HL-60 (cell line): ENCODE measurements at regions not wholly inside any gene's neighbourhood (a gene's known extent, or its start where the extent isn't known, plus 50 kb on each side); places are given as distances from the start of the nearest gene placed in this dataset.

ENCODE experiments used
- CTCF ChIP-seq: IDR thresholded peaks from one replicate; pipeline ENCODE4 v1.5.1; 2011; ENCODE audit warnings: low read length, control low read depth, inconsistent platforms; ENCODE audit not compliant: insufficient read depth
- SPI1 ChIP-seq: IDR thresholded peaks from 2 replicates; pipeline ENCODE4 v1.6.1; 2012; ENCODE audit warnings: low read depth, mild to moderate bottlenecking, borderline replicate concordance

DNA sequence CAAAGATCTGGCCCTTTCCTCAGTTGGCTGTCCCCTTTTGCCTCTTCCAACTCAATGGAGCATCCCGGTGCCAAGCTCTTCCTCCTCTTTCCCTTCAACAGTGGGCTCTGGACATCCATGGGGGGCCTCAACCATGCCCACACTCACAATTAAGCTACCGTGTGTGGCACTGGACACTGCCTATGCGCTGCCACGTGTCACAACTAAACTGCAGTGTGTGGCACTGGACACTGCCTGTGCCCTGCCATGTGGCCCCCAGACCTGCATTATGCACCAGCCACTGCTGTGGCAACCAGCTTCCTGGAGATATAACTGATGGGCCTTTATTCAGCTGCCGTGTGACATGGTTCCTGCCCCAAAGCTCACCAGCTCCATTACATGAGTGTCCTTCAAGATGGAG, 179.1 kb downstream of the KCNA5 start:
- TF ChIP-seq CTCF (no peak), SPI1 (no peak)
